Urothelium cell line (cell line): ENCODE measurements at regions not wholly inside any gene's neighbourhood (a gene's known extent, or its start where the extent isn't known, plus 50 kb on each side); places are given as distances from the start of the nearest gene placed in this dataset.

Experiments
- DNase-seq: peaks from one replicate; pipeline ENCODE4 v3.0.0; 2011; ENCODE audit warnings: low spot score, mixed read lengths
- FAIRE-seq: peaks from 2 replicates; lab custom pipeline; 2011; peaks lifted over from hg19 to GRCh38; lab: Jason Lieb, UNC

- DNase-seq (no peak), FAIRE-seq (no peak)
These were observed 101.7 kb upstream of the GPR139 start for GRCh38 chr16:20175358-20175757.

GRCh38 chr16:20167323-20167722, 93.6 kb upstream of the GPR139 start:
- no peak for FAIRE-seq
- DNase-seq: no peak

- no peak for FAIRE-seq
These were observed 93.0 kb upstream of the GPR139 start for GRCh38 chr16:20166531-20167235.

GRCh38 chr16:20153444-20153843, 79.8 kb upstream of the GPR139 start:
- DNase-seq (no peak), FAIRE-seq (no peak)

More at GRCh38 chr16:20166531-20167235, 93.0 kb upstream of the GPR139 start:
- DNase-seq: peak; percentile 65

- FAIRE-seq (no peak), DNase-seq (no peak)
These were observed 73.4 kb upstream of the GPR139 start for GRCh38 chr16:20147091-20147490.

- FAIRE-seq (no peak), DNase-seq (no peak)
These were observed 68.3 kb upstream of the GPR139 start for GRCh38 chr16:20141956-20142355.

- FAIRE-seq: no peak
- no peak for DNase-seq
These were observed 64.2 kb upstream of the GPR139 start for GRCh38 chr16:20137909-20138308.

- no peak for DNase-seq
- no peak for FAIRE-seq
These were observed 63.5 kb upstream of the GPR139 start for GRCh38 chr16:20137194-20137593.

GRCh38 chr16:20136446-20136968, 62.8 kb upstream of the GPR139 start:
- FAIRE-seq (no peak), DNase-seq (peak; percentile 12)

- DNase-seq (no peak), FAIRE-seq (no peak)
These were observed 55.7 kb upstream of the GPR139 start for GRCh38 chr16:20129375-20129774.
